A549 (cell line): ENCODE measurements at regions not wholly inside any gene's neighbourhood (a gene's known extent, or its start where the extent isn't known, plus 50 kb on each side); places are given as distances from the start of the nearest gene placed in this dataset.

Experiments used
- ATAC-seq, 2 experiments: fragments of 200-7000 bp in 1 of 2; fragments of >200 bp in 1 of 2; cut with Nextera tagmentation in 1 of 2; cut with Tn5 transposase in 1 of 2; 3 replicates each; pipeline versions ENCODE4 v1.8.0 to v1.9.1; 2018 to 2020; ENCODE audit warnings: mild to moderate bottlenecking in 1 of 2, moderate library complexity in 1 of 2
- CTCF ChIA-PET: fragments of 300-600 bp; sonication (Branson Sonifier 250); formaldehyde crosslinking; extraction: SDS; loops from one replicate; lab custom pipeline; 2021; ENCODE audit warnings: antibody characterized with exemption, inconsistent platforms; lab: Yijun Ruan, JAX
- POLR2A ChIA-PET: fragments of 350-600 bp; formaldehyde crosslinking; extraction: SDS; loops from one replicate; lab custom pipeline; 2021; ENCODE audit warnings: antibody characterized with exemption, inconsistent platforms; lab: Yijun Ruan, JAX
- DNase-seq, 2 experiments: peaks; one replicate each; pipeline versions ENCODE4 v3.0.0 to v3.0.0-alpha.2; 2011 to 2016; ENCODE audit warnings: low read depth in 1 of 2, low spot score in 1 of 2
- FAIRE-seq: peaks from 2 replicates; lab custom pipeline; 2011; peaks lifted over from hg19 to GRCh38; lab: Jason Lieb, UNC
- H3K27ac ChIP-seq, 2 experiments: fragments of >200 bp; sonication (Bioruptor Twin); formaldehyde crosslinking; 3 replicates each; pipeline ENCODE4 v1.5.1; 2016 to 2017
- H3K4me1 ChIP-seq: fragments of >200 bp; sonication (Bioruptor Twin); formaldehyde crosslinking; 3 replicates; pipeline ENCODE4 v1.6.1; 2016
- H3K4me2 ChIP-seq: fragments of >200 bp; sonication (Bioruptor Twin); formaldehyde crosslinking; 3 replicates; pipeline ENCODE4 v1.6.1; 2016
- H3K4me3 ChIP-seq: fragments of >200 bp; sonication (Bioruptor Twin); formaldehyde crosslinking; 3 replicates; pipeline ENCODE4 v1.5.1; 2016
- H3K9me3 ChIP-seq: fragments of >200 bp; sonication (Bioruptor Twin); formaldehyde crosslinking; 3 replicates; pipeline ENCODE4 v1.6.1; 2016
- CBX2 ChIP-seq: fragments of 200-600 bp; sonication (generic); IDR thresholded peaks from 2 replicates; pipeline ENCODE4 v1.6.1; 2016; ENCODE audit warnings: low read depth, mild to moderate bottlenecking, borderline replicate concordance
- CHD2 ChIP-seq: fragments of 150-350 bp; IDR thresholded peaks from 2 replicates; pipeline ENCODE4 v1.6.1; 2014; ENCODE audit warnings: low read length; ENCODE audit not compliant: partially characterized antibody
- CHD4 ChIP-seq: fragments of 200-600 bp; sonication (generic); IDR thresholded peaks from 2 replicates; pipeline ENCODE4 v1.6.1; 2016; ENCODE audit warnings: antibody characterized with exemption, mild to moderate bottlenecking, borderline replicate concordance
- CTCF ChIP-seq: fragments of >200 bp; sonication (Bioruptor Twin); formaldehyde crosslinking; IDR thresholded peaks from 3 replicates; pipeline ENCODE4 v1.5.1; 2016
- EHF ChIP-seq: fragments of 250-450 bp; sonication (Bioruptor Pico); IDR thresholded peaks from 2 replicates; pipeline ENCODE4 v1.5.0; 2020; ENCODE audit warnings: mild to moderate bottlenecking
- HES2 ChIP-seq: fragments of >200 bp; sonication (Bioruptor Twin); formaldehyde crosslinking; IDR thresholded peaks from 2 replicates; pipeline ENCODE4 v1.6.1; 2016
- HEYL ChIP-seq: fragments of 250-450 bp; sonication (Bioruptor Pico); IDR thresholded peaks from 2 replicates; pipeline ENCODE4 v1.8.0; 2021; ENCODE audit warnings: mild to moderate bottlenecking, moderate library complexity
- HOXA7 ChIP-seq: fragments of 250-450 bp; sonication (Bioruptor Pico); IDR thresholded peaks from 2 replicates; pipeline ENCODE4 v1.5.0; 2020; ENCODE audit warnings: mild to moderate bottlenecking, moderate library complexity
- HOXB13 ChIP-seq: fragments of 250-450 bp; sonication (Bioruptor Pico); IDR thresholded peaks from 2 replicates; pipeline ENCODE4 v1.5.0; 2020; ENCODE audit warnings: low read depth, mild to moderate bottlenecking, moderate library complexity
- MAX ChIP-seq: IDR thresholded peaks from 2 replicates; pipeline ENCODE4 v1.6.1; 2012
- MYC ChIP-seq: IDR thresholded peaks from 2 replicates; pipeline ENCODE4 v1.6.1; 2012; ENCODE audit warnings: mild to moderate bottlenecking, inconsistent platforms, low read length, improper control_type of control experiment, borderline replicate concordance
- NPAS2 ChIP-seq: fragments of 250-450 bp; sonication (Bioruptor Pico); IDR thresholded peaks from 2 replicates; pipeline ENCODE4 v1.8.0; 2022; ENCODE audit warnings: mild to moderate bottlenecking, moderate library complexity, borderline replicate concordance
- POLR2AphosphoS2 ChIP-seq: conservative IDR thresholded peaks from 2 replicates; pipeline ENCODE4 v1.6.1; 2012; ENCODE audit warnings: low read length, improper control_type of control experiment, inconsistent platforms
- RAD21 ChIP-seq, 2 experiments: fragments of >200 bp in 1 of 2; sonication (Bioruptor Twin) in 1 of 2; formaldehyde crosslinking in 1 of 2; IDR thresholded peaks in 1 of 2; conservative IDR thresholded peaks in 1 of 2; 2 replicates in 1 of 2; 3 replicates in 1 of 2; pipeline ENCODE4 v1.6.1; 2012 to 2018; ENCODE audit warnings: inconsistent platforms in 1 of 2
- SMC3 ChIP-seq: fragments of >200 bp; sonication (Bioruptor Twin); formaldehyde crosslinking; IDR thresholded peaks from 3 replicates; pipeline ENCODE4 v1.6.1; 2018; ENCODE audit warnings: inconsistent platforms
- TP53 ChIP-seq: fragments of 250-450 bp; sonication (Bioruptor Pico); IDR thresholded peaks from 2 replicates; pipeline ENCODE4 v1.5.0; 2021; ENCODE audit warnings: mild to moderate bottlenecking, moderate library complexity
- WGBS: methylation state at CpG from one replicate; pipeline ENCODE4 v1.1.6; 2017; ENCODE audit errors: missing lambda C conversion rate; 5-methylcytosine and 5-hydroxymethylcytosine counted together
- TF ChIP-seq, protein P1 (sequence below): fragments of 250-450 bp; sonication (Bioruptor Pico); IDR thresholded peaks from 2 replicates; pipeline ENCODE4 v1.5.0; 2020; ENCODE audit warnings: low read depth, mild to moderate bottlenecking, moderate library complexity

DNA sequence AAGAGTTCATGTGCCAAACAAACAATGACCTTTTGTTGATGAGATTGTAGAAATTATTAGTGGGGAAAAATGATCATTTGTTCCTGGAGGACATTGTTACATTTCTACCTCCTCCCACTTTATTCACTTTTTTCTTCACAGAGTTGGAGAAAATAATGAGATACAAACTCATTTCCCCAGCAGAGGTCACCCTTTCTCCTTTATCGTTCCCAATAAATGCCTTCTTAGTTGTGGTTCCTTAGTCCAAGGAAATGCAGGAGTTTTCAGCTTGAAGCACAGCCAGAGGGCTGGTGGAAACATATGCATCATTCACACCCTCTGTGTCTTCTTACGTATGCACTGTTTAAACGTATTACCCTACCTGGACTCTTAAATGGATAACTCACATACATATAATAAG is 108.8 kb downstream of the SLC4A3 start:
- TF ChIP-seq CTCF, result peak; percentile 82
- TF ChIP-seq SMC3, result peak; percentile 85
- TF ChIP-seq HOXB13 (CRISPR knock-in tag), result no peak
- TF ChIP-seq RAD21 (conservative IDR thresholded peaks at IDR 0.05 in 1 of 2, IDR thresholded peaks at IDR 0.05 in 1 of 2), result peak; percentile 81 to 86
- TF ChIP-seq, protein P1, sequence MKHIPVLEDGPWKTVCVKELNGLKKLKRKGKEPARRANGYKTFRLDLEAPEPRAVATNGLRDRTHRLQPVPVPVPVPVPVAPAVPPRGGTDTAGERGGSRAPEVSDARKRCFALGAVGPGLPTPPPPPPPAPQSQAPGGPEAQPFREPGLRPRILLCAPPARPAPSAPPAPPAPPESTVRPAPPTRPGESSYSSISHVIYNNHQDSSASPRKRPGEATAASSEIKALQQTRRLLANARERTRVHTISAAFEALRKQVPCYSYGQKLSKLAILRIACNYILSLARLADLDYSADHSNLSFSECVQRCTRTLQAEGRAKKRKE (CRISPR knock-in tag), result no peak
- POLR2A ChIA-PET, result no interaction called here
- Histone ChIP-seq H3K4me3 (no peak overlapping the region), H3K27ac (no peak overlapping the region), H3K4me1 (no peaks in the 10 kb centered on the region), H3K9me3 (no peaks in the 10 kb centered on the region), H3K4me2 (no peak overlapping the region)
- ATAC-seq, result peak; percentile 78 to 87
- 13% methylated on average over 3 of the region's 3 CpGs for WGBS
- CTCF ChIA-PET, result interaction anchor here (0.6 to 3.9 kb wide), 15 partner anchors 8 to 1840 kb away, joined by 3 to 50 read pairs (median 4); partner anchors contain the start of gene EPHA4
- peak; percentile 40 to 69 for DNase-seq
- FAIRE-seq, result peak; percentile 54

DNA sequence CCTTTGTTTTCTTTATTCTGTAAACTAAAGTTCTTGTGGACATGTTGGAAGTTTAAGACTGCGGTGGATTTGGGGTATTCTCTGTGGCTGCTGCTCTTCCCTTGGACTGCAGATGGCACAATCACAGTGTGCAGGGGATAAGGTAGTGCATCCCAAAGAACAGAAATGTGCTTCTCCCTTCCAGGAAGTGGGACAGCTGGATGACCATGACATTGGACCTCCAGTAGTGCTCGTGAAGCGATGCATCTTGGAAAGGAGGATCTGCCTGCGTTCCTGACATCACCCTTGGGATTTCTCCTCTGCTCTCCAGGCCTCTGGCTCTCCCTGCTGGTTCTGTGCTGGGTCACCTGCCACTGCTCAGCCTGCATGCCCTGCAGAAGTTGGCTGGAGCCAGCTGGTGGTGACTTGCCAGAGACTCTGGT is 109.9 kb downstream of the SLC4A3 start:
- no peaks in the 10 kb centered on the region for H3K9me3 ChIP-seq
- H3K4me3 ChIP-seq, result no peak overlapping the region
- peak; percentile 88 to 92 for ATAC-seq
- no peak overlapping the region for H3K27ac ChIP-seq
- ChIA-PET POLR2A (no interaction called here), CTCF (interaction anchor here (0.6 to 3.9 kb wide), 15 partner anchors 12 to 1840 kb away, joined by 3 to 50 read pairs (median 3); partner anchors contain the start of gene EPHA4)
- H3K4me1 ChIP-seq, result no peaks in the 10 kb centered on the region
- TF ChIP-seq SMC3 (peak; percentile 74), MYC (no peak), EHF (no peak), CHD2 (no peak), HOXA7 (CRISPR knock-in tag) (no peak), RAD21 (conservative IDR thresholded peaks at IDR 0.05 in 1 of 2, IDR thresholded peaks at IDR 0.05 in 1 of 2) (peak; percentile 64 to 74; a peak in 4 of 5 replicates), CTCF (peak; percentile 59)
- peak; percentile 10 to 50 for DNase-seq
- peak; percentile 18 for FAIRE-seq
- H3K4me2 ChIP-seq, result no peak overlapping the region
- WGBS, result 84% methylated on average over 4 of the region's 4 CpGs

- H3K9me3 ChIP-seq, result no peaks in the 10 kb centered on the region
- no peak overlapping the region for H3K27ac ChIP-seq
- DNase-seq (no peak), FAIRE-seq (no peak), ATAC-seq (no peak)
- TF ChIP-seq NPAS2 (CRISPR knock-in tag) (no peak), CHD4 (no peak), POLR2AphosphoS2 (no peak), TP53 (CRISPR knock-in tag) (no peak), HOXA7 (CRISPR knock-in tag) (no peak), MAX (no peak), HEYL (no peak), CBX2 (no peak), SMC3 (no peak), CTCF (no peak), HES2 (no peak)
- no peaks in the 10 kb centered on the region for H3K4me1 ChIP-seq
- 44% methylated on average over 4 of the region's 4 CpGs for WGBS
- CTCF ChIA-PET, result interaction anchor here (0.8 to 3.9 kb wide), 2 partner anchors 1052 to 1835 kb away, joined by 4 to 50 read pairs; partner anchors contain the start of gene EPHA4
- H3K4me3 ChIP-seq, result no peak overlapping the region
- POLR2A ChIA-PET, result no interaction called here
- no peak overlapping the region for H3K4me2 ChIP-seq
Measured at GRCh38 chr2:219739066-219739465, 111.6 kb downstream of the SLC4A3 start.
